Stomach smooth muscle (tissue), 2 donors: ENCODE measurements at regions not wholly inside any gene's neighbourhood (a gene's known extent, or its start where the extent isn't known, plus 50 kb on each side); places are given as distances from the start of the nearest gene placed in this dataset.

Source experiments
- H3K27ac ChIP-seq: one replicate; pipeline ENCODE4 v1.7.0; 2013; ENCODE audit warnings: mild to moderate bottlenecking, low read length, inconsistent platforms
- H3K27me3 ChIP-seq, 2 donors: one replicate each; pipeline ENCODE4 v1.7.0; 2013; ENCODE audit warnings: low read length in 2 of 2; ENCODE audit not compliant: insufficient read depth in 2 of 2, control insufficient read depth in 1 of 2
- H3K36me3 ChIP-seq, 2 donors: one replicate each; pipeline ENCODE4 v1.7.0; 2013; ENCODE audit warnings: low read length in 2 of 2; ENCODE audit not compliant: control insufficient read depth in 2 of 2, insufficient read depth in 2 of 2
- H3K4me1 ChIP-seq: one replicate; pipeline ENCODE4 v1.7.0; 2013; ENCODE audit warnings: low read length; ENCODE audit not compliant: control insufficient read depth, insufficient read depth
- H3K4me3 ChIP-seq, 2 donors: one replicate each; pipeline ENCODE4 v1.7.0; 2013; ENCODE audit warnings: low read length in 2 of 2
- H3K9ac ChIP-seq, 2 donors: one replicate each; pipeline ENCODE4 v1.7.0; 2013; ENCODE audit warnings: low read length in 2 of 2, mild to moderate bottlenecking in 1 of 2
- H3K9me3 ChIP-seq, 2 donors: one replicate each; pipeline ENCODE4 v1.7.0; 2013; ENCODE audit warnings: low read length in 2 of 2; ENCODE audit not compliant: control insufficient read depth in 2 of 2
- donor health status: healthy.
- donor health status: Pancreatic carcinoma.

- H3K27me3 ChIP-seq, result peaks cover 35 to 40% of the 10 kb centered on the region in 2 donors
- H3K9ac ChIP-seq, result no peak overlapping the region
- no peaks in the 10 kb centered on the region for H3K36me3 ChIP-seq
- no peaks in the 10 kb centered on the region for H3K4me1 ChIP-seq
- no peaks in the 10 kb centered on the region for H3K9me3 ChIP-seq
- H3K4me3 ChIP-seq, result no peak overlapping the region
- no peak overlapping the region for H3K27ac ChIP-seq
Measured at GRCh38 chr12:132398386-132398991, 69.1 kb upstream of the GALNT9 start.

DNA sequence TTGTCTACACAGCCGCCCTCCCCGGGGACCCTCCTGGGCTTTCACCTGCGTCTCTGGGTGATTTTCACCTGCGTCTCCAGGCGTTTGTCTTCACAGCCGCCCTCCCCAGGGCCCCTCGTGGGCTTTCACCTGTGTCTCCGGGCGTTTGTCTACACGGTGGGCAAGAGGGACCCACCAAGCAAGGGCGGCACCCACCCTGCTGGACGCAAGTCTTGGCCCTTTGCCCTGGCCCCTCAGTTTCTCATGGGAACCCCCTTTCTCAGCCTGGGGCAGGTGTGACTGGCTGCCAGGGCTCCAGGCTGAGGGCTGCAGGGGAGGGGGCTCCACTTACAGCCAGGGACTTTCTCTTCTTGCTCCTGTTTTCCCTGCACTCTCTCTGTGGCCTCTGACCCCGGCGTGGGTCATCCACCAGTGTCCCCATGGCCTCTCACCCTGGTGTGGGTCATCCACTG lies 68.6 kb upstream of the GALNT9 start:
- H3K27me3 ChIP-seq, result peaks cover 35 to 45% of the 10 kb centered on the region in 2 donors
- H3K9me3 ChIP-seq, result no peaks in the 10 kb centered on the region

GRCh38 chr12:132397152-132397933 lies 68.0 kb upstream of the GALNT9 start:
- H3K9me3 ChIP-seq, result no peaks in the 10 kb centered on the region
- H3K4me1 ChIP-seq, result no peaks in the 10 kb centered on the region
- no peak overlapping the region for H3K4me3 ChIP-seq
- H3K27me3 ChIP-seq, result peaks cover 38 to 45% of the 10 kb centered on the region in 2 donors
- no peak overlapping the region for H3K27ac ChIP-seq
- H3K9ac ChIP-seq, result no peak overlapping the region
- no peaks in the 10 kb centered on the region for H3K36me3 ChIP-seq

More for the DNA sequence above, 68.6 kb upstream of the GALNT9 start:
- no peaks in the 10 kb centered on the region for H3K4me1 ChIP-seq
- H3K27ac ChIP-seq, result no peak overlapping the region
- H3K9ac ChIP-seq, result no peak overlapping the region
- no peaks in the 10 kb centered on the region for H3K36me3 ChIP-seq
- no peak overlapping the region for H3K4me3 ChIP-seq

DNA sequence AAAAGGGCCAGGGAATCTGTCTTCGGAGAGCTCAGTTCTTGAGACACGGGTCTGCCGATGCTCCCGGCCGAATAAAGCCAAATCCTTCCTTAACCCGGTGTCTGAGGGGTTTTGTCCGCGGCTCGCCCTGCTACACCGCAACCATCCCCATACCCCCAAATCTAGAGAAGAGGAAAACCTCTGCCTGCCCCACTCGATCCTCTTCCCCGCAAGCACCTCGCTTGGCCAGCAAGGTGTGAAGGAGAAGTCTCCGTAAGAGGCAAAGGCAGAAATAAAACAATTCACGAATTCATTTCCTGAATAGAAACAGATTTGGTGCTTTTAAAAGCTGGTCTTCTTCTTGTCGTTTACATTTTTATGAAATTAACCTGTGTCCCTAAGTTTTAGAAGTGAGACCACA lies 67.3 kb upstream of the GALNT9 start:
- Histone ChIP-seq H3K4me3 (no peak overlapping the region), H3K4me1 (no peaks in the 10 kb centered on the region), H3K27ac (no peak overlapping the region), H3K9me3 (no peaks in the 10 kb centered on the region), H3K27me3 (peaks cover 38 to 45% of the 10 kb centered on the region in 2 donors), H3K36me3 (no peaks in the 10 kb centered on the region), H3K9ac (no peak overlapping the region)

DNA sequence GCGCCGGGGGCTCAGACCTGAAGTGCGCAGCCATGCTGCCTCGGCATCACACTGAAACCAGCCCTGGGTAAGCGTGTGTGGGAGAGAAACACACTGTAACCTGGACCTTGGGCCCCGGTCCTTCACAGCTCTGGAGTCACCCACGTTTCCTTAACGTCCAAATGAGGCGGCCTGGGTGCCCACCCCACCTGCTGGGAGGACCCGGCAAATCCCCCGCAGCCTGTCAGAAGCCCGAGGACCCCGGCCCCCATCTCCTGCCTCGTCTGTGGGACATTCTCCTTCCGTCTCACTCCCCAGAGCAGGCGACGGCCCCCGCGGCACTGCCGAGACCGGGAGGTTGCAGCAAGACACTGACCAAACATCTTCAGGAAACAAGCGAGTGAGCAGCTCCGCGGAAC lies 66.5 kb upstream of the GALNT9 start:
- Histone ChIP-seq H3K27me3 (peaks cover 37 to 43% of the 10 kb centered on the region in 2 donors), H3K36me3 (no peaks in the 10 kb centered on the region), H3K27ac (no peak overlapping the region), H3K4me1 (no peaks in the 10 kb centered on the region), H3K9ac (no peak overlapping the region), H3K9me3 (peaks cover 0 to 2% of the 10 kb centered on the region in 2 donors), H3K4me3 (no peak overlapping the region)

DNA sequence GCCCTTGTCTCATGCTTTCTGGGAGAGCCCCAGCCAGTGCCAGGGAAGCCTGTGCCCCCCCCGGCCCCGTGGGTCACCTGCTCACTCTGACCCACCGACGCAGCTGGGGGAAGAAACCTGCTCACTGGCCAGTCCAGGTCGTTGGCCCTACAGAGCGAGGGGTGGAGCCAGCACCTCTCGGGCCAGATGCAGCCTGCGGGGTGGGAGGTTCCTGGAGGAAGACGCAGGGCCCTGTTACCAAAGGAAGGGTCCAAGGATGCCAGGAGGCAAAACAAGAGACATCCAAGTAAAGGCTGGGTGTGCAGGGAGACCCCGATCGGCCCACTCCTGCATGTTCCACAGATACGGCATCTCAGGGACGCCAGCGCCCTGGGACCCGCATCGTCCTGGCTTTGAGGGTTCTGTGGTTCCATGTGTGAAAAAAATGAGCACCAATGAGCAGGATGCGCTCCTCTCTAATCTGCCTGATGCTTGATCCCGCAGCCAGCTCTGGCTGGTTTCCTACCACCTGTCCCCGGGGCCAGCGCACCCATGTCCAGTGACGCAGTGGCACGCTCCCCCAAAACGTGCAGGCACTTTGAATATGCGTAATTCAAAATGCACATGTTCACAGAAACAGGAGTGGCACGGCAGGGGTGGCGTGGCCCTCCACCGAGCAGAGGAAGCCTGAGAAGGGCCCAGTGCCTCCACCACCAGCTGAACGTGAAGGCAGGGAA lies 66.0 kb upstream of the GALNT9 start:
- H3K4me3 ChIP-seq, result no peak overlapping the region
- H3K9ac ChIP-seq, result no peak overlapping the region
- H3K9me3 ChIP-seq, result peaks cover 0 to 5% of the 10 kb centered on the region in 2 donors
- peaks cover 38 to 40% of the 10 kb centered on the region in 2 donors for H3K27me3 ChIP-seq
- no peak overlapping the region for H3K27ac ChIP-seq
- H3K4me1 ChIP-seq, result no peaks in the 10 kb centered on the region
- H3K36me3 ChIP-seq, result no peaks in the 10 kb centered on the region

DNA sequence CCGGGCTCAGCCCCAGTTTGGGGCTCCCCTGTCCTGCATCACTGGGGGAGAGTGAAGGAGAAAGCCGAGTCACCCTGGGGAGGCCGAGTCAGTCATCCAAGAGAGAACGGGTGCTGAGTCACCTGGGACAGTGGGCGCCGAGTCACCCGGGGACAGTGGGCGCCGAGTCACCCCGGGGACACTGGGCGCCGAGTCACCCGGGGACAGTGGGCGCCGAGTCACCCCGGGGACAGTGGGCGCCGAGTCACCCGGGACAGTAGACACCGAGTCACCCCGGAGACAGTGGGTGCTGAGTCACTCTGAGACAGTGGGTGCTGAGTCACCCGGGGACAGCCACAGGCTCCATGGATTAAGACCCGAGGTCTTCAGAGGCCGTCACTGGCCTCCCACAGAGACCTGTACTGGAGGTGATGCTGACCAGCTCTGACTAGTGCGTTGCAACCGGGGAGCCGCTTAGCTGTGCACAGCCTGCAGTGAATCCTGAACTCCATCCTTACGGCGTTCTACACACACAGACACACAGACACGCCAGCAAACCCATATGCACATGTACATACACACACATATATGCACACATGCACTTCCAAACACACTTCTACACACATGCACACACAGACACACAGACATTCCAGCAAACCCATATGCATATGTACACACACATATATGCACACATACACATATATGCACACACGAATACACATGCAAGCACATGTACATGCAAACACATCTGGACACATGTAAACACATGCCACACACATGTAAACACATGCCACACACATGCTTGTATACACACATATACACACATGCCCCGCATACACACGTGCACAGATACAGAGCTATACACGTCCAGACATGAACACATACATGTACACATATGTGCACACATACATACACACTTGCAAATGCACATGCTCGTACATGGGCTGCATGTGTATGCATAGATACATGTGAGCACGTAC lies 64.9 kb upstream of the GALNT9 start:
- Histone ChIP-seq H3K36me3 (no peaks in the 10 kb centered on the region), H3K27me3 (peaks cover 30 to 34% of the 10 kb centered on the region in 2 donors), H3K4me3 (no peak overlapping the region), H3K27ac (no peak overlapping the region), H3K9me3 (peaks cover 0 to 5% of the 10 kb centered on the region in 2 donors), H3K9ac (no peak overlapping the region), H3K4me1 (no peaks in the 10 kb centered on the region)

GRCh38 chr12:132393245-132393795 lies 63.9 kb upstream of the GALNT9 start:
- Histone ChIP-seq H3K4me3 (no peak overlapping the region), H3K27me3 (peaks cover 23 to 36% of the 10 kb centered on the region in 2 donors), H3K9ac (no peak overlapping the region), H3K27ac (no peak overlapping the region), H3K4me1 (no peaks in the 10 kb centered on the region), H3K36me3 (no peaks in the 10 kb centered on the region), H3K9me3 (peaks cover 0 to 5% of the 10 kb centered on the region in 2 donors)

GRCh38 chr12:132392389-132393244 lies 63.2 kb upstream of the GALNT9 start:
- Histone ChIP-seq H3K27ac (no peak overlapping the region), H3K4me3 (no peak overlapping the region), H3K27me3 (peaks cover 22 to 31% of the 10 kb centered on the region in 2 donors)

More at GRCh38 chr12:132392389-132393244, 63.2 kb upstream of the GALNT9 start:
- Histone ChIP-seq H3K9ac (no peak overlapping the region), H3K4me1 (no peaks in the 10 kb centered on the region), H3K36me3 (no peaks in the 10 kb centered on the region), H3K9me3 (peaks cover 0 to 5% of the 10 kb centered on the region in 2 donors)
